Hepatocyte (in vitro differentiated cells): ENCODE measurements at regions not wholly inside any gene's neighbourhood (a gene's known extent, or its start where the extent isn't known, plus 50 kb on each side); places are given as distances from the start of the nearest gene placed in this dataset.

ENCODE experiments used
- CTCF ChIP-seq: fragments of 200-600 bp; sonication (generic); IDR thresholded peaks from 2 replicates; pipeline ENCODE4 v1.5.1; 2016; ENCODE audit warnings: antibody characterized with exemption, mild to moderate bottlenecking; ENCODE audit not compliant: poor library complexity
- EZH2 ChIP-seq: fragments of 200-600 bp; sonication (generic); IDR thresholded peaks from 2 replicates; pipeline ENCODE4 v1.6.1; 2016; ENCODE audit warnings: antibody characterized with exemption, mild to moderate bottlenecking, borderline replicate concordance

GRCh38 chr7:91420606-91421005 lies 156.4 kb downstream of the FZD1 start:
- TF ChIP-seq CTCF, result no peak
- TF ChIP-seq EZH2, result no peak
